Erythroblast (primary cell): ENCODE measurements at regions not wholly inside any gene's neighbourhood (a gene's known extent, or its start where the extent isn't known, plus 50 kb on each side); places are given as distances from the start of the nearest gene placed in this dataset.

Experiments
- GATA1 ChIP-seq: IDR thresholded peaks from 2 replicates; pipeline ENCODE4 v1.6.1; 2011; ENCODE audit warnings: low read depth, mild to moderate bottlenecking, control low read depth, low read length, moderate library complexity
- POLR2A ChIP-seq: IDR thresholded peaks from 2 replicates; pipeline ENCODE4 v1.6.1; 2011; ENCODE audit warnings: mild to moderate bottlenecking, low read length

DNA sequence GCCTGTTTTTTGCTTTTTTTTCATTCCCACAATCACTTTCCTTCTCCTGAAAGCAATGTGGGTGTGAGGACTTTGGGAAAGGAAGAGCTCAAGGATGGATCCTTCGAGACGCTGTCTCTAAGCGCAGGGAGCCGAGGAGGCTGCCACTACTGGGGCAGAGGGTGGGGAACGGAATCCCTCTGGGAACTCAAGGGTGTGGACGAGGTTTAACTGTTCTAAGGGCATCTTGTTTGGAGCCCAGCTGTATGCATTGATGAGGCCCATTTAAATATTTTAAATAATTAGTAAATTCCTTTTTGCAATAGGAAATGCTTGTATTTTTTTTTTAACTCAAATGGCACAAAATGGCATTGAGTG, 124.4 kb upstream of the MEF2A start:
- TF ChIP-seq POLR2A, result no peak
- TF ChIP-seq GATA1, result no peak
